H9 (cell line): ENCODE measurements at regions not wholly inside any gene's neighbourhood (a gene's known extent, or its start where the extent isn't known, plus 50 kb on each side); places are given as distances from the start of the nearest gene placed in this dataset.
"Not testable (repeated sequence)": the region's sequence is repeated elsewhere in the genome, so short reads cannot be mapped to it uniquely, and the experiment has no call there.

Source experiments
- DNase-seq: peaks from one replicate; pipeline ENCODE4 v3.0.0-alpha.2; 2017
- H2AFZ ChIP-seq: one replicate; pipeline ENCODE4 v1.6.1; 2013; ENCODE audit warnings: mild to moderate bottlenecking, low read length, control low read depth, moderate library complexity
- H2AK5ac ChIP-seq: 2 replicates; pipeline ENCODE4 v1.6.1; 2013; ENCODE audit warnings: low read length, control low read depth, mixed read lengths; ENCODE audit not compliant: insufficient read length
- H2BK120ac ChIP-seq: one replicate; pipeline ENCODE4 v1.6.1; 2013; ENCODE audit warnings: low read depth, mild to moderate bottlenecking, low read length, control low read depth, inconsistent platforms; ENCODE audit not compliant: poor library complexity, severe bottlenecking
- H2BK12ac ChIP-seq: 2 replicates; pipeline ENCODE4 v1.6.1; 2013; ENCODE audit warnings: low read length, control low read depth, mixed read lengths, low read depth; ENCODE audit not compliant: insufficient read length
- H2BK15ac ChIP-seq: 2 replicates; pipeline ENCODE4 v1.6.1; 2013; ENCODE audit warnings: low read depth, low read length, control low read depth
- H2BK20ac ChIP-seq: one replicate; pipeline ENCODE4 v1.6.1; 2013; ENCODE audit warnings: low read depth, mild to moderate bottlenecking, low read length, control low read depth, inconsistent platforms; ENCODE audit not compliant: poor library complexity, severe bottlenecking
- H2BK5ac ChIP-seq: 2 replicates; pipeline ENCODE4 v1.6.1; 2013; ENCODE audit warnings: low read length, control low read depth, mixed read lengths; ENCODE audit not compliant: insufficient read length
- H3K14ac ChIP-seq: 2 replicates; pipeline ENCODE4 v1.6.1; 2013; ENCODE audit warnings: low read length, control low read depth; ENCODE audit not compliant: insufficient read depth
- H3K18ac ChIP-seq: 2 replicates; pipeline ENCODE4 v1.6.1; 2013; ENCODE audit warnings: low read depth, mild to moderate bottlenecking, mixed read lengths, low read length, control low read depth; ENCODE audit not compliant: insufficient read length
- H3K23ac ChIP-seq: 2 replicates; pipeline ENCODE4 v1.6.1; 2013; ENCODE audit warnings: low read length, control low read depth, mixed read lengths, low read depth; ENCODE audit not compliant: insufficient read length
- H3K23me2 ChIP-seq: 2 replicates; pipeline ENCODE4 v1.6.1; 2013; ENCODE audit warnings: low read depth, mild to moderate bottlenecking, mixed read lengths, low read length, control low read depth; ENCODE audit not compliant: insufficient read length, poor library complexity, severe bottlenecking
- H3K27ac ChIP-seq: 2 replicates; pipeline ENCODE4 v1.5.1; 2013; ENCODE audit warnings: low read length, control low read depth, mixed read lengths, low read depth; ENCODE audit not compliant: insufficient read length
- H3K27me3 ChIP-seq: 2 replicates; pipeline ENCODE4 v1.6.1; 2013; ENCODE audit warnings: low read length, control low read depth, inconsistent platforms; ENCODE audit not compliant: insufficient read depth
- H3K4ac ChIP-seq: 2 replicates; pipeline ENCODE4 v1.6.1; 2013; ENCODE audit warnings: low read depth, mild to moderate bottlenecking, control low read depth, inconsistent platforms, low read length, moderate library complexity
- H3K4me1 ChIP-seq: 2 replicates; pipeline ENCODE4 v1.6.1; 2013; ENCODE audit warnings: low read length, control low read depth, inconsistent platforms; ENCODE audit not compliant: insufficient read depth
- H3K4me2 ChIP-seq: 2 replicates; pipeline ENCODE4 v1.6.1; 2013; ENCODE audit warnings: low read length, control low read depth, mixed read lengths; ENCODE audit not compliant: insufficient read length, insufficient read depth
- H3K56ac ChIP-seq: 2 replicates; pipeline ENCODE4 v1.6.1; 2013; ENCODE audit warnings: low read depth, mild to moderate bottlenecking, mixed read lengths, low read length, control low read depth; ENCODE audit not compliant: insufficient read length
- H3K79me1 ChIP-seq: 2 replicates; pipeline ENCODE4 v1.6.1; 2013; ENCODE audit warnings: low read depth, mild to moderate bottlenecking, moderate library complexity, low read length, control low read depth, inconsistent platforms; ENCODE audit not compliant: insufficient read depth, poor library complexity, severe bottlenecking
- H3K79me2 ChIP-seq: 2 replicates; pipeline ENCODE4 v1.6.1; 2013; ENCODE audit warnings: low read length, control low read depth, inconsistent platforms; ENCODE audit not compliant: insufficient read depth
- H3K9ac ChIP-seq: 2 replicates; pipeline ENCODE4 v1.6.1; 2013; ENCODE audit warnings: low read length, control low read depth, mixed read lengths; ENCODE audit not compliant: insufficient read length; ENCODE audit errors: extremely low read depth
- H3K9me3 ChIP-seq: one replicate; pipeline ENCODE4 v1.6.1; 2013; ENCODE audit warnings: low read depth, low read length, inconsistent platforms; ENCODE audit not compliant: control insufficient read depth
- H3T11ph ChIP-seq: one replicate; pipeline ENCODE4 v1.6.1; 2013; ENCODE audit warnings: mild to moderate bottlenecking, low read length, control low read depth, inconsistent platforms
- H4K20me1 ChIP-seq: one replicate; pipeline ENCODE4 v1.6.1; 2013; ENCODE audit not compliant: control insufficient read depth, insufficient read length, insufficient read depth
- H4K5ac ChIP-seq: 2 replicates; pipeline ENCODE4 v1.6.1; 2013; ENCODE audit warnings: low read depth, mild to moderate bottlenecking, mixed read lengths, low read length, control low read depth; ENCODE audit not compliant: insufficient read length
- H4K8ac ChIP-seq: replicated peaks from 2 replicates; pipeline ENCODE4 v1.6.1; 2013; ENCODE audit warnings: low read length, control low read depth, mixed read lengths, low read depth; ENCODE audit not compliant: insufficient read length
- H4K91ac ChIP-seq: 2 replicates; pipeline ENCODE4 v1.6.1; 2013; ENCODE audit warnings: low read depth, mild to moderate bottlenecking, moderate library complexity, mixed read lengths, low read length, control low read depth; ENCODE audit not compliant: insufficient read length
- H3K27ac Mint-ChIP-seq, 3 experiments: 2 replicates in 2 of 3; 3 replicates in 1 of 3; pipeline ENCODE4 v1.8.0; 2020 to 2021; ENCODE audit warnings: mixed read lengths in 3 of 3, mild to moderate bottlenecking in 1 of 3, moderate library complexity in 1 of 3
- H3K27me3 Mint-ChIP-seq: 2 replicates; pipeline ENCODE4 v1.8.0; 2021; ENCODE audit warnings: low read depth, mild to moderate bottlenecking, moderate library complexity, mixed read lengths
- H3K36me3 Mint-ChIP-seq, 3 experiments: 2 replicates in 2 of 3; 3 replicates in 1 of 3; pipeline ENCODE4 v1.8.0; 2020 to 2021; ENCODE audit warnings: low read depth in 3 of 3, mixed read lengths in 3 of 3; ENCODE audit not compliant: insufficient read depth in 1 of 3
- H3K4me1 Mint-ChIP-seq, 2 experiments: 2 replicates each; pipeline ENCODE4 v1.8.0; 2020; ENCODE audit warnings: mixed read lengths in 2 of 2
- H3K4me3 Mint-ChIP-seq, 2 experiments: 2 replicates in 1 of 2; 3 replicates in 1 of 2; pipeline ENCODE4 v1.8.0; 2020 to 2021; ENCODE audit warnings: mild to moderate bottlenecking in 2 of 2, mixed read lengths in 2 of 2, moderate library complexity in 1 of 2
- H3K9me3 Mint-ChIP-seq, 2 experiments: 2 replicates in 1 of 2; 3 replicates in 1 of 2; pipeline ENCODE4 v1.8.0; 2020; ENCODE audit warnings: mild to moderate bottlenecking in 2 of 2, mixed read lengths in 2 of 2, moderate library complexity in 1 of 2
- CTCF ChIP-seq: fragments of 200-600 bp; sonication (generic); conservative IDR thresholded peaks from 3 replicates; pipeline ENCODE4 v1.8.0; 2021; ENCODE audit warnings: antibody characterized with exemption, mild to moderate bottlenecking
- WGBS: extraction: QIAGEN DNeasy Blood & Tissue Kit; methylation state at CpG from one replicate; pipeline ENCODE4 v1.1.7; 2013; ENCODE audit warnings: missing lambda C conversion rate, low lambda C conversion rate, mixed read lengths; ENCODE audit not compliant: insufficient read length; ENCODE audit errors: extremely low coverage; 5-methylcytosine and 5-hydroxymethylcytosine counted together

GRCh38 chr13:24938966-24939365 is 157.0 kb upstream of the PABPC3 start:
- Histone ChIP-seq H3K23ac (no peak overlapping the region), H3K9ac (no peak overlapping the region), H3K56ac (no peak overlapping the region), H3K4me2 (no peak overlapping the region), H4K20me1 (no peaks in the 10 kb centered on the region), H2BK15ac (no peak overlapping the region), H2BK120ac (no peak overlapping the region), H2AFZ (no peak overlapping the region), H3K9me3 (no peaks in the 10 kb centered on the region), H4K8ac (no peak overlapping the region), H3K4me1 (no peaks in the 10 kb centered on the region; the same call in 1 of the 2 replicates), H2BK5ac (no peak overlapping the region), H3K79me2 (no peaks in the 10 kb centered on the region), H2AK5ac (no peak overlapping the region), H2BK12ac (no peak overlapping the region), H3K18ac (no peak overlapping the region), H3K23me2 (no peaks in the 10 kb centered on the region), H3K4ac (no peak overlapping the region), H3K27me3 (no peaks in the 10 kb centered on the region), H4K91ac (no peak overlapping the region), H4K5ac (no peak overlapping the region), H3T11ph (no peak overlapping the region), H2BK20ac (no peak overlapping the region), H3K79me1 (no peaks in the 10 kb centered on the region), H3K27ac (no peak overlapping the region), H3K14ac (no peak overlapping the region)
- no CpG with 5 or more reads among the region's 6 CpGs for WGBS
- Mint-ChIP-seq H3K4me3 (no peak overlapping the region), H3K36me3 (peaks cover 0 to 34% (median 25%) of the 10 kb centered on the region in 3 experiments; a peak in 6 of 7 replicates), H3K4me1 (peaks cover 10 to 11% of the 10 kb centered on the region in 2 experiments), H3K27ac (no peak overlapping the region; a peak in 1 of 7 replicates), H3K27me3 (peaks cover 2% of the 10 kb centered on the region; the same call in 1 of the 2 replicates), H3K9me3 (peaks cover 8 to 11% of the 10 kb centered on the region in 2 experiments; a peak in 3 of 5 replicates)
- no peak for TF ChIP-seq CTCF
- DNase-seq: no peak

GRCh38 chr13:24941023-24941713 is 154.8 kb upstream of the PABPC3 start:
- H4K5ac ChIP-seq, H3K4me2 ChIP-seq, H2BK20ac ChIP-seq, H3K79me2 ChIP-seq, H2BK120ac ChIP-seq, H2BK15ac ChIP-seq, H3K27ac ChIP-seq, H4K8ac ChIP-seq, H2AFZ ChIP-seq, H3K56ac ChIP-seq, H3K27me3 Mint-ChIP-seq, H4K91ac ChIP-seq, DNase-seq, H4K20me1 ChIP-seq, H3K9me3 ChIP-seq, H2AK5ac ChIP-seq, H3K79me1 ChIP-seq, H3K18ac ChIP-seq, H3K27me3 ChIP-seq, H3K4me3 Mint-ChIP-seq, H3K9ac ChIP-seq, H3K23me2 ChIP-seq, H2BK12ac ChIP-seq, H2BK5ac ChIP-seq, H3K4me1 ChIP-seq, H3T11ph ChIP-seq, H3K23ac ChIP-seq, H3K4ac ChIP-seq, H3K14ac ChIP-seq: not testable (repeated sequence)
- peaks cover 13 to 15% of the 10 kb centered on the region in 2 experiments for H3K4me1 Mint-ChIP-seq
- peaks cover 0 to 41% (median 25%) of the 10 kb centered on the region in 3 experiments; a peak in 6 of 7 replicates for H3K36me3 Mint-ChIP-seq
- H3K27ac Mint-ChIP-seq: peak overlapping the region in 1 of 3 experiments; percentile 9; a peak in 1 of 7 replicates
- peaks cover 8 to 11% of the 10 kb centered on the region in 2 experiments; a peak in 3 of 5 replicates for H3K9me3 Mint-ChIP-seq
- WGBS: no CpG with 5 or more reads among the region's 11 CpGs
